ENCODE measurements at regions not wholly inside any gene's neighbourhood (a gene's known extent, or its start where the extent isn't known, plus 50 kb on each side); places are given as distances from the start of the nearest gene placed in this dataset.

- TF ChIP-seq BCL6 (CRISPR knock-in tag; IDR thresholded peaks at IDR 0.05): no peak
- no peak for TF ChIP-seq CTCF (CRISPR knock-in tag; IDR thresholded peaks at IDR 0.05)
- TF ChIP-seq ZNF329 (CRISPR knock-in tag; IDR thresholded peaks at IDR 0.05; ENCODE audit: low read depth): no peak
- TF ChIP-seq NBN (conservative IDR thresholded peaks at IDR 0.05): no peak
- no peak for TF ChIP-seq NR2F2 (IDR thresholded peaks at IDR 0.05; ENCODE audit: borderline replicate concordance, low read depth)
Measured at GRCh38 chr11:116187026-116187425, 585.8 kb downstream of the BUD13 start.

Data from HepG2 (cell line).